K562 (cell line): ENCODE measurements at regions not wholly inside any gene's neighbourhood (a gene's known extent, or its start where the extent isn't known, plus 50 kb on each side); places are given as distances from the start of the nearest gene placed in this dataset.

Experiments used
- ATAC-seq: fragments of 200-7000 bp; cut with Tn5 transposase; 3 replicates; pipeline ENCODE4 v1.9.1; 2020; ENCODE audit warnings: moderate library complexity
- BruUV-seq: library from RNA; stranded (reverse); fragments of 400-500 nt; replicated peaks from 2 replicates; lab custom pipeline; 2021; lab: Mats Ljungman, UMichigan
- CTCF ChIA-PET: fragments of 300-600 bp; formaldehyde crosslinking; extraction: SDS; loops from one replicate; lab custom pipeline; 2021; ENCODE audit warnings: low intra/inter-chr PET ratio; lab: Yijun Ruan, JAX
- POLR2A ChIA-PET: fragments of 300-600, 350-650 bp; sonication (Branson Sonifier 250); formaldehyde crosslinking; extraction: SDS; loops from one replicate; lab custom pipeline; 2021; ENCODE audit warnings: antibody characterized with exemption, inconsistent platforms; lab: Yijun Ruan, JAX
- DNase-seq, 4 experiments: peaks; one replicate each; pipeline versions ENCODE4 v3.0.0 to v3.0.0-alpha.2; 2011 to 2018; ENCODE audit warnings: low spot score in 3 of 4, mixed read lengths in 3 of 4; ENCODE audit errors: extremely low read depth in 1 of 4
- FAIRE-seq: peaks from 2 replicates; lab custom pipeline; 2011; peaks lifted over from hg19 to GRCh38; lab: Jason Lieb, UNC
- H2AFZ ChIP-seq: 2 replicates; pipeline ENCODE4 v1.6.0; 2011; ENCODE audit warnings: low read depth, low read length, control low read depth, inconsistent platforms
- H3K27ac ChIP-seq: fragments of 200-600 bp; 3 replicates; pipeline ENCODE4 v1.8.0; 2011; ENCODE audit warnings: low read depth, mild to moderate bottlenecking, control low read depth, inconsistent platforms, low read length, moderate library complexity, mixed read lengths; ENCODE audit errors: extremely low read depth
- H3K27me3 ChIP-seq, 2 experiments: fragments of 300-600 bp in 1 of 2; 2 replicates in 1 of 2; 3 replicates in 1 of 2; pipeline versions ENCODE4 v1.6.0 to v1.8.0; 2011; ENCODE audit warnings: inconsistent platforms in 2 of 2, low read length in 2 of 2, mild to moderate bottlenecking in 1 of 2, mixed read lengths in 1 of 2, moderate library complexity in 1 of 2; ENCODE audit not compliant: control insufficient read depth in 2 of 2, insufficient read depth in 2 of 2
- H3K36me3 ChIP-seq: fragments of 300-600 bp; 3 replicates; pipeline ENCODE4 v1.8.0; 2011; ENCODE audit warnings: mild to moderate bottlenecking, low read length, inconsistent platforms; ENCODE audit not compliant: control insufficient read depth, insufficient read depth
- H3K4me1 ChIP-seq, 2 experiments: fragments of 200-600 bp in 1 of 2; replicated peaks in 1 of 2; 2 replicates in 1 of 2; 3 replicates in 1 of 2; pipeline versions ENCODE4 v1.5.1 to v1.8.0; 2011; ENCODE audit warnings: inconsistent platforms in 2 of 2, low read length in 2 of 2, mild to moderate bottlenecking in 1 of 2, mixed read lengths in 1 of 2, moderate library complexity in 1 of 2; ENCODE audit not compliant: control insufficient read depth in 2 of 2, insufficient read depth in 2 of 2
- H3K4me2 ChIP-seq: 2 replicates; pipeline ENCODE4 v1.6.1; 2011; ENCODE audit warnings: low read length, control low read depth, inconsistent platforms, mixed read lengths; ENCODE audit not compliant: insufficient read depth
- H3K4me3 ChIP-seq: fragments of 200-600 bp; sonication (generic), shearing (Covaris generic); 2 replicates; pipeline ENCODE4 v1.5.1; 2016; ENCODE audit warnings: control low read depth, inconsistent platforms
- H3K79me2 ChIP-seq: fragments of 200-600 bp; 3 replicates; pipeline ENCODE4 v1.8.0; 2011; ENCODE audit warnings: low read length, inconsistent platforms; ENCODE audit not compliant: control insufficient read depth, insufficient read depth
- H3K9ac ChIP-seq, 2 experiments: 2 replicates each; pipeline versions ENCODE4 v1.6.0 to v1.6.1; 2011; ENCODE audit warnings: low read depth in 2 of 2, low read length in 2 of 2, control low read depth in 1 of 2, inconsistent platforms in 1 of 2, mild to moderate bottlenecking in 1 of 2, mixed read lengths in 1 of 2; ENCODE audit not compliant: insufficient read depth in 1 of 2
- H3K9me1 ChIP-seq: one replicate; pipeline ENCODE4 v1.6.0; 2011; ENCODE audit warnings: inconsistent platforms, mild to moderate bottlenecking, low read length, moderate library complexity; ENCODE audit not compliant: control insufficient read depth, insufficient read depth
- H3K9me3 ChIP-seq: replicated peaks from 2 replicates; pipeline ENCODE4 v1.5.1; 2011; ENCODE audit warnings: low read depth, low read length, inconsistent platforms; ENCODE audit not compliant: control insufficient read depth, insufficient read depth
- H4K20me1 ChIP-seq: replicated peaks from 2 replicates; pipeline ENCODE4 v1.6.1; 2011; ENCODE audit warnings: low read length, inconsistent platforms, mixed read lengths; ENCODE audit not compliant: control insufficient read depth, insufficient read depth
- BMI1 ChIP-seq: fragments of 150-350 bp; IDR thresholded peaks from 2 replicates; pipeline ENCODE4 v1.6.1; 2014; ENCODE audit warnings: low read length
- HMG20A ChIP-seq: fragments of 450-650 bp; formaldehyde crosslinking; conservative IDR thresholded peaks from 2 replicates; pipeline ENCODE4 v1.4.0; 2020; ENCODE audit warnings: mild to moderate bottlenecking, mixed read lengths
- MYBL2 ChIP-seq, 2 experiments: fragments of 450-650 bp in 1 of 2; sonication (generic) in 1 of 2; formaldehyde crosslinking in 1 of 2; IDR thresholded peaks; 2 replicates each; pipeline versions ENCODE4 v1.6.1 to v1.8.1; 2017 to 2022; ENCODE audit warnings: borderline replicate concordance in 1 of 2, inconsistent platforms in 1 of 2, low read depth in 1 of 2, mild to moderate bottlenecking in 1 of 2, missing genetic modification reagents in 1 of 2, moderate library complexity in 1 of 2
- RBM17 ChIP-seq: fragments of 200-400 bp; formaldehyde crosslinking; IDR thresholded peaks from 2 replicates; pipeline ENCODE4 v1.6.1; 2017; ENCODE audit warnings: low read depth, mild to moderate bottlenecking, low read length, borderline replicate concordance
- USF2 ChIP-seq: sonication (generic); formaldehyde crosslinking; IDR thresholded peaks from 2 replicates; pipeline ENCODE4 v1.5.0; 2020; ENCODE audit warnings: missing genetic modification reagents
- ZNF146 ChIP-seq: IDR thresholded peaks from one replicate; pipeline ENCODE4 v1.6.1; 2018; ENCODE audit warnings: missing compliant biosample characterization; ENCODE audit not compliant: unreplicated experiment
- WGBS: fragments of 100-300 bp; shearing (Covaris generic); methylation state at CpG from one replicate; pipeline ENCODE4 v1.1.6; 2016; ENCODE audit warnings: low coverage, mixed read lengths; ENCODE audit not compliant: insufficient coverage; ENCODE audit errors: missing lambda C conversion rate; 5-methylcytosine and 5-hydroxymethylcytosine counted together
- in situ Hi-C: fragments of 300-500 bp; cut with MboI; formaldehyde crosslinking; loops from 4 replicates; pipeline ENCODE4 v1.15.0; 2018; ENCODE audit warnings: inconsistent platforms, mixed read lengths
- intact Hi-C: fragments of 100-400 bp; cut with micrococcal nuclease; formaldehyde crosslinking; loops from 2 replicates; pipeline ENCODE4 v1.14.2; 2022

GRCh38 chr5:115453391-115454095, 91.0 kb downstream of the FEM1C start:
- Histone ChIP-seq H4K20me1 (no peaks in the 10 kb centered on the region), H3K79me2 (no peaks in the 10 kb centered on the region), H3K4me3 (no peak overlapping the region), H3K27ac (no peak overlapping the region), H3K9me3 (no peaks in the 10 kb centered on the region), H3K4me2 (no peak overlapping the region), H3K9me1 (no peaks in the 10 kb centered on the region), H3K4me1 (no peaks in the 10 kb centered on the region), H2AFZ (no peak overlapping the region), H3K36me3 (no peaks in the 10 kb centered on the region), H3K9ac (no peak overlapping the region), H3K27me3 (peaks cover 0 to 6% of the 10 kb centered on the region in 2 experiments; a peak in 2 of 5 replicates)
- no TSS peak for BruUV-seq
- DNase-seq (no peak), FAIRE-seq (no peak), ATAC-seq (no peak)
- in situ Hi-C loops: no loop called here
- POLR2A ChIA-PET: no interaction called here
- intact Hi-C loops: no loop called here
- TF ChIP-seq BMI1 (no peak), MYBL2 (IDR thresholded peaks at IDR 0.05; ENCODE audit: low read depth) (no peak), MYBL2 (CRISPR knock-in tag; IDR thresholded peaks at IDR 0.05; ENCODE audit: borderline replicate concordance) (no peak), USF2 (CRISPR knock-in tag) (no peak), ZNF146 (CRISPR knock-in tag) (no peak), HMG20A (CRISPR knock-in tag) (no peak), RBM17 (no peak)
- CTCF ChIA-PET: no interaction called here
- WGBS: 0% methylated on average over 2 of the region's 2 CpGs
